NB4 (cell line): ENCODE measurements at regions not wholly inside any gene's neighbourhood (a gene's known extent, or its start where the extent isn't known, plus 50 kb on each side); places are given as distances from the start of the nearest gene placed in this dataset.

Experiments
- MYC ChIP-seq: IDR thresholded peaks from 2 replicates; pipeline ENCODE4 v1.6.1; 2011; ENCODE audit warnings: low read depth, low read length
- POLR2A ChIP-seq: IDR thresholded peaks from 2 replicates; pipeline ENCODE4 v1.6.1; 2011; ENCODE audit warnings: mild to moderate bottlenecking; ENCODE audit not compliant: insufficient read length; ENCODE audit errors: extremely low read depth
- TF ChIP-seq, protein P1 (sequence below): IDR thresholded peaks from one replicate; pipeline ENCODE4 v1.5.1; 2012; ENCODE audit warnings: low read depth, low read length
- TF ChIP-seq, protein P2 (sequence below): IDR thresholded peaks from 2 replicates; pipeline ENCODE4 v1.6.1; 2011; ENCODE audit warnings: low read depth, low read length

DNA sequence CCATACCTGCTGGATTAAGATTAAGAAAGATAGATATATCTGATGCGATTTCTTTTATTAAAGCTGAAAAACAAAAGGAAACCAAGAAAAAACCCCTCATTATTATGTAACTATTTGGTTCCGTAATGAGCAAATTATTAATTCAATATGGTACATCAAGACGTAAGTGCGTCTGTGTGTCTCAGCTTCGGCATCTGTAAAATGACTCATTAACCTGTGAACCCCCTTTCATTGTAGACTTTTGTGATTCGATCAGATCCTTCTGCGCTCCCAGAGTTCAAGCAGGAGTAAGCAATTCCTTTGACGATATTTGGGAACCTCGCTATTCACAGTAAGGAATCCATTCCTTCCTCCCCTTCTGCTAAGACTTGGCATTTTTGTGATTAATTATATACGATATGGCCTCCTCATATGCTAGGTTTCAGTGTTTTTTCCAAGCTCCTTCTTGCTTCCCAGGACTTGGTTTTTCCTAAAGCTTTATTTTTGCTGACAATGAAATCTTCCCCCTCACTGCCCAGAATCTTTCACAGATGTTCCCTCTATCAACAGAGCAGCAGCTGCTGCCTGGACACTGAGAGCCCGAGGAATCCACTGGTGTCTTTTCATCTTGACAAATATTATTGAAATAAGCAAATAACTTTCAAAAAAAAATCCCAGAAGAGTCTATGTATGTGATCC lies 171.7 kb upstream of the CELF2 start:
- TF ChIP-seq, protein P1, sequence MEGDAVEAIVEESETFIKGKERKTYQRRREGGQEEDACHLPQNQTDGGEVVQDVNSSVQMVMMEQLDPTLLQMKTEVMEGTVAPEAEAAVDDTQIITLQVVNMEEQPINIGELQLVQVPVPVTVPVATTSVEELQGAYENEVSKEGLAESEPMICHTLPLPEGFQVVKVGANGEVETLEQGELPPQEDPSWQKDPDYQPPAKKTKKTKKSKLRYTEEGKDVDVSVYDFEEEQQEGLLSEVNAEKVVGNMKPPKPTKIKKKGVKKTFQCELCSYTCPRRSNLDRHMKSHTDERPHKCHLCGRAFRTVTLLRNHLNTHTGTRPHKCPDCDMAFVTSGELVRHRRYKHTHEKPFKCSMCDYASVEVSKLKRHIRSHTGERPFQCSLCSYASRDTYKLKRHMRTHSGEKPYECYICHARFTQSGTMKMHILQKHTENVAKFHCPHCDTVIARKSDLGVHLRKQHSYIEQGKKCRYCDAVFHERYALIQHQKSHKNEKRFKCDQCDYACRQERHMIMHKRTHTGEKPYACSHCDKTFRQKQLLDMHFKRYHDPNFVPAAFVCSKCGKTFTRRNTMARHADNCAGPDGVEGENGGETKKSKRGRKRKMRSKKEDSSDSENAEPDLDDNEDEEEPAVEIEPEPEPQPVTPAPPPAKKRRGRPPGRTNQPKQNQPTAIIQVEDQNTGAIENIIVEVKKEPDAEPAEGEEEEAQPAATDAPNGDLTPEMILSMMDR = no peak
- TF ChIP-seq, protein P2, sequence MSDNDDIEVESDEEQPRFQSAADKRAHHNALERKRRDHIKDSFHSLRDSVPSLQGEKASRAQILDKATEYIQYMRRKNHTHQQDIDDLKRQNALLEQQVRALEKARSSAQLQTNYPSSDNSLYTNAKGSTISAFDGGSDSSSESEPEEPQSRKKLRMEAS = no peak
- TF ChIP-seq POLR2A (no peak), MYC (no peak)
